ENCODE measurements at regions not wholly inside any gene's neighbourhood (a gene's known extent, or its start where the extent isn't known, plus 50 kb on each side); places are given as distances from the start of the nearest gene placed in this dataset.

GRCh38 chr5:57784121-57784520 is 301.5 kb upstream of the ACTBL2 start:
- Mint-ChIP-seq H3K4me1 (no peaks in the 10 kb centered on the region), H3K4me3 (no peak overlapping the region), H3K27ac (no peak overlapping the region), H3K36me3 (no peaks in the 10 kb centered on the region), H3K27me3 (ENCODE audit: insufficient read depth, low read depth) (peaks cover 2% of the 10 kb centered on the region), H3K9me3 (no peaks in the 10 kb centered on the region)
- Histone ChIP-seq H3F3A (ENCODE audit: low read depth) (no peaks in the 10 kb centered on the region), H3K9ac (no peak overlapping the region), H4K20me1 (ENCODE audit: low read depth) (no peaks in the 10 kb centered on the region), H3K4me3 (no peak overlapping the region), H3K27me3 (no peaks in the 10 kb centered on the region), H3K4me2 (no peak overlapping the region), H3K27ac (no peak overlapping the region), H2AFZ (replicated peaks) (no peak overlapping the region), H3K4me1 (no peaks in the 10 kb centered on the region), H3K9me3 (ENCODE audit: low read depth) (no peaks in the 10 kb centered on the region), H3K36me3 (no peaks in the 10 kb centered on the region), H3K79me2 (ENCODE audit: low read depth) (no peaks in the 10 kb centered on the region)
- no peak for DNase-seq (ENCODE audit: low spot score)
- TF ChIP-seq CTCF (IDR thresholded peaks at IDR 0.05) (no peak), EZH2 (IDR thresholded peaks at IDR 0.05) (no peak), EZH2phosphoT487 (IDR thresholded peaks at IDR 0.05) (no peak)

GRCh38 chr5:57783693-57784092 is 301.1 kb upstream of the ACTBL2 start:
- H3K27me3 ChIP-seq: no peaks in the 10 kb centered on the region
- no peak overlapping the region for H3K9ac ChIP-seq
- Mint-ChIP-seq H3K4me3 (no peak overlapping the region), H3K4me1 (no peaks in the 10 kb centered on the region), H3K27me3 (ENCODE audit: insufficient read depth, low read depth) (peaks cover 2% of the 10 kb centered on the region), H3K36me3 (no peaks in the 10 kb centered on the region), H3K27ac (no peak overlapping the region), H3K9me3 (no peaks in the 10 kb centered on the region)
- no peak overlapping the region for H2AFZ ChIP-seq (replicated peaks)
- no peaks in the 10 kb centered on the region for H3F3A ChIP-seq (ENCODE audit: low read depth)
- H3K27ac ChIP-seq: no peak overlapping the region
- no peaks in the 10 kb centered on the region for H3K36me3 ChIP-seq
- H3K79me2 ChIP-seq (ENCODE audit: low read depth): no peaks in the 10 kb centered on the region
- no peak for DNase-seq (ENCODE audit: low spot score)
- no peaks in the 10 kb centered on the region for H3K4me1 ChIP-seq
- no peaks in the 10 kb centered on the region for H4K20me1 ChIP-seq (ENCODE audit: low read depth)
- TF ChIP-seq EZH2 (IDR thresholded peaks at IDR 0.05): no peak
- TF ChIP-seq EZH2phosphoT487 (IDR thresholded peaks at IDR 0.05): no peak
- TF ChIP-seq CTCF (IDR thresholded peaks at IDR 0.05): no peak
- H3K4me3 ChIP-seq: no peak overlapping the region
- no peaks in the 10 kb centered on the region for H3K9me3 ChIP-seq (ENCODE audit: low read depth)
- no peak overlapping the region for H3K4me2 ChIP-seq

- Mint-ChIP-seq H3K9me3 (no peaks in the 10 kb centered on the region), H3K36me3 (no peaks in the 10 kb centered on the region), H3K27ac (no peak overlapping the region), H3K27me3 (ENCODE audit: insufficient read depth, low read depth) (peaks cover 2% of the 10 kb centered on the region), H3K4me3 (no peak overlapping the region), H3K4me1 (peaks cover 6% of the 10 kb centered on the region)
- Histone ChIP-seq H3K9me3 (ENCODE audit: low read depth) (no peaks in the 10 kb centered on the region), H2AFZ (replicated peaks) (no peak overlapping the region), H4K20me1 (ENCODE audit: low read depth) (no peaks in the 10 kb centered on the region), H3K36me3 (no peaks in the 10 kb centered on the region), H3K27me3 (no peaks in the 10 kb centered on the region), H3K4me3 (no peak overlapping the region), H3K79me2 (ENCODE audit: low read depth) (no peaks in the 10 kb centered on the region), H3K4me2 (no peak overlapping the region), H3K4me1 (no peaks in the 10 kb centered on the region), H3K9ac (no peak overlapping the region), H3F3A (ENCODE audit: low read depth) (no peaks in the 10 kb centered on the region), H3K27ac (no peak overlapping the region)
- DNase-seq (ENCODE audit: low spot score): no peak
- TF ChIP-seq EZH2phosphoT487 (IDR thresholded peaks at IDR 0.05) (no peak), EZH2 (IDR thresholded peaks at IDR 0.05) (no peak), CTCF (IDR thresholded peaks at IDR 0.05) (no peak)
Measured at GRCh38 chr5:57780961-57781325, 298.3 kb upstream of the ACTBL2 start.
